Neural progenitor cell (in vitro differentiated cells): ENCODE measurements at regions not wholly inside any gene's neighbourhood (a gene's known extent, or its start where the extent isn't known, plus 50 kb on each side); places are given as distances from the start of the nearest gene placed in this dataset.

Experiments
- DNase-seq: peaks from one replicate; pipeline ENCODE4 v3.0.0-alpha.2; 2016; ENCODE audit warnings: low spot score
- H2AFZ ChIP-seq: fragments of 200-600 bp; sonication (generic); replicated peaks from 2 replicates; pipeline ENCODE4 v1.6.1; 2016; ENCODE audit warnings: antibody characterized with exemption
- H3F3A ChIP-seq: fragments of 200-600 bp; sonication (generic); 2 replicates; pipeline ENCODE4 v1.6.1; 2016; ENCODE audit warnings: antibody characterized with exemption, low read depth
- H3K27ac ChIP-seq: fragments of 200-600 bp; sonication (generic); 2 replicates; pipeline ENCODE4 v1.5.1; 2016; ENCODE audit warnings: mild to moderate bottlenecking
- H3K27me3 ChIP-seq: fragments of 200-600 bp; sonication (generic); 2 replicates; pipeline ENCODE4 v1.6.1; 2016; ENCODE audit warnings: mild to moderate bottlenecking, moderate library complexity
- H3K36me3 ChIP-seq: fragments of 200-600 bp; sonication (generic); 2 replicates; pipeline ENCODE4 v1.5.1; 2016
- H3K4me1 ChIP-seq: fragments of 200-600 bp; sonication (generic); 2 replicates; pipeline ENCODE4 v1.6.1; 2016; ENCODE audit warnings: mixed run types
- H3K4me2 ChIP-seq: fragments of 200-600 bp; sonication (generic); 2 replicates; pipeline ENCODE4 v1.6.1; 2016
- H3K4me3 ChIP-seq: fragments of 200-600 bp; sonication (generic); 2 replicates; pipeline ENCODE4 v1.5.1; 2016
- H3K79me2 ChIP-seq: fragments of 200-600 bp; sonication (generic); 2 replicates; pipeline ENCODE4 v1.6.1; 2016; ENCODE audit warnings: low read depth
- H3K9ac ChIP-seq: fragments of 200-600 bp; sonication (generic); 2 replicates; pipeline ENCODE4 v1.6.1; 2016
- H3K9me3 ChIP-seq: fragments of 200-600 bp; sonication (generic); 2 replicates; pipeline ENCODE4 v1.5.1; 2016; ENCODE audit warnings: low read depth
- H4K20me1 ChIP-seq: fragments of 200-600 bp; sonication (generic); 2 replicates; pipeline ENCODE4 v1.6.1; 2016; ENCODE audit warnings: low read depth
- H3K27ac Mint-ChIP-seq: 3 replicates; pipeline ENCODE4 v1.8.0; 2021; ENCODE audit warnings: mixed read lengths
- H3K27me3 Mint-ChIP-seq: 2 replicates; pipeline ENCODE4 v1.8.0; 2022; ENCODE audit warnings: low read depth, mild to moderate bottlenecking, inconsistent platforms, moderate library complexity, mixed read lengths; ENCODE audit not compliant: insufficient read depth
- H3K36me3 Mint-ChIP-seq: 3 replicates; pipeline ENCODE4 v1.8.0; 2021; ENCODE audit warnings: mixed read lengths
- H3K4me1 Mint-ChIP-seq: 3 replicates; pipeline ENCODE4 v1.8.0; 2021; ENCODE audit warnings: mixed read lengths
- H3K4me3 Mint-ChIP-seq: 3 replicates; pipeline ENCODE4 v1.8.0; 2021; ENCODE audit warnings: mild to moderate bottlenecking, moderate library complexity, mixed read lengths
- H3K9me3 Mint-ChIP-seq: 3 replicates; pipeline ENCODE4 v1.8.0; 2020; ENCODE audit warnings: mixed read lengths
- CTCF ChIP-seq: fragments of 200-600 bp; sonication (generic); IDR thresholded peaks from 2 replicates; pipeline ENCODE4 v1.5.1; 2017; ENCODE audit warnings: antibody characterized with exemption, mild to moderate bottlenecking
- EZH2 ChIP-seq: fragments of 200-600 bp; sonication (generic); IDR thresholded peaks from 2 replicates; pipeline ENCODE4 v1.6.1; 2017; ENCODE audit warnings: antibody characterized with exemption, mild to moderate bottlenecking, moderate library complexity
- EZH2phosphoT487 ChIP-seq: fragments of 200-600 bp; sonication (generic); IDR thresholded peaks from 2 replicates; pipeline ENCODE4 v1.6.1; 2017; ENCODE audit warnings: antibody characterized with exemption

- Histone ChIP-seq H3K4me1 (peaks cover 11% of the 10 kb centered on the region), H3K4me2 (no peak overlapping the region), H3K9me3 (no peaks in the 10 kb centered on the region), H3K27ac (no peak overlapping the region), H3K27me3 (no peaks in the 10 kb centered on the region), H3K36me3 (no peaks in the 10 kb centered on the region), H2AFZ (no peak overlapping the region), H3K9ac (no peak overlapping the region), H3F3A (no peaks in the 10 kb centered on the region), H3K79me2 (no peaks in the 10 kb centered on the region), H3K4me3 (no peak overlapping the region), H4K20me1 (no peaks in the 10 kb centered on the region)
- Mint-ChIP-seq H3K4me1 (peaks cover 18% of the 10 kb centered on the region), H3K9me3 (peaks cover 15% of the 10 kb centered on the region), H3K36me3 (peaks cover 2% of the 10 kb centered on the region), H3K27me3 (peaks cover 3% of the 10 kb centered on the region), H3K4me3 (no peak overlapping the region), H3K27ac (peak overlapping the region; percentile 68)
- TF ChIP-seq CTCF = no peak
- TF ChIP-seq EZH2phosphoT487 = no peak
- no peak for TF ChIP-seq EZH2
- no peak for DNase-seq
Measured at GRCh38 chr10:85524001-85524666, 842.5 kb downstream of the GRID1 start.

GRCh38 chr10:85527616-85528317 lies 838.8 kb downstream of the GRID1 start:
- Histone ChIP-seq H3K4me2 (no peak overlapping the region), H3K4me3 (no peak overlapping the region), H3F3A (no peaks in the 10 kb centered on the region), H3K27ac (no peak overlapping the region), H3K79me2 (no peaks in the 10 kb centered on the region), H4K20me1 (no peaks in the 10 kb centered on the region), H3K9me3 (no peaks in the 10 kb centered on the region), H3K9ac (no peak overlapping the region), H2AFZ (no peak overlapping the region), H3K36me3 (no peaks in the 10 kb centered on the region), H3K27me3 (no peaks in the 10 kb centered on the region), H3K4me1 (peaks cover 11% of the 10 kb centered on the region)
- Mint-ChIP-seq H3K4me1 (peaks cover 26% of the 10 kb centered on the region), H3K9me3 (peaks cover 15% of the 10 kb centered on the region), H3K27ac (no peak overlapping the region), H3K4me3 (no peak overlapping the region), H3K36me3 (peaks cover 2% of the 10 kb centered on the region), H3K27me3 (peaks cover 6% of the 10 kb centered on the region)
- TF ChIP-seq EZH2phosphoT487 (no peak), CTCF (no peak), EZH2 (no peak)
- DNase-seq = no peak

GRCh38 chr10:85528318-85528652 lies 838.3 kb downstream of the GRID1 start:
- Mint-ChIP-seq H3K4me3 (no peak overlapping the region), H3K27me3 (peaks cover 6% of the 10 kb centered on the region)
- H2AFZ ChIP-seq = no peak overlapping the region

More at GRCh38 chr10:85528318-85528652, 838.3 kb downstream of the GRID1 start:
- H3K9ac ChIP-seq = no peak overlapping the region
- peaks cover 2% of the 10 kb centered on the region for H3K36me3 Mint-ChIP-seq
- no peak for DNase-seq
- TF ChIP-seq EZH2phosphoT487 = no peak
- no peak for TF ChIP-seq EZH2
- TF ChIP-seq CTCF = no peak
- H3K4me2 ChIP-seq = no peak overlapping the region
- H3K79me2 ChIP-seq = no peaks in the 10 kb centered on the region
- H3K4me3 ChIP-seq = no peak overlapping the region
- no peaks in the 10 kb centered on the region for H3F3A ChIP-seq
- H3K9me3 ChIP-seq = no peaks in the 10 kb centered on the region
- no peaks in the 10 kb centered on the region for H3K27me3 ChIP-seq
- H3K9me3 Mint-ChIP-seq = peaks cover 15% of the 10 kb centered on the region
- no peaks in the 10 kb centered on the region for H3K36me3 ChIP-seq
- H4K20me1 ChIP-seq = no peaks in the 10 kb centered on the region
- H3K4me1 ChIP-seq = peaks cover 11% of the 10 kb centered on the region
- H3K27ac Mint-ChIP-seq = no peak overlapping the region
- no peak overlapping the region for H3K27ac ChIP-seq
- peaks cover 29% of the 10 kb centered on the region for H3K4me1 Mint-ChIP-seq
